ENCODE measurements at regions not wholly inside any gene's neighbourhood (a gene's known extent, or its start where the extent isn't known, plus 50 kb on each side); places are given as distances from the start of the nearest gene placed in this dataset.

GRCh38 chr16:5581428-5581827 lies 483.8 kb upstream of the EEF2KMT start:
- Histone ChIP-seq H3K4me3 (no peak overlapping the region), H3K36me3 (no peaks in the 10 kb centered on the region), H3K4me1 (no peaks in the 10 kb centered on the region), H3K9me3 (no peaks in the 10 kb centered on the region), H3K27ac (no peak overlapping the region), H3K27me3 (no peaks in the 10 kb centered on the region)
- TF ChIP-seq, protein P1, sequence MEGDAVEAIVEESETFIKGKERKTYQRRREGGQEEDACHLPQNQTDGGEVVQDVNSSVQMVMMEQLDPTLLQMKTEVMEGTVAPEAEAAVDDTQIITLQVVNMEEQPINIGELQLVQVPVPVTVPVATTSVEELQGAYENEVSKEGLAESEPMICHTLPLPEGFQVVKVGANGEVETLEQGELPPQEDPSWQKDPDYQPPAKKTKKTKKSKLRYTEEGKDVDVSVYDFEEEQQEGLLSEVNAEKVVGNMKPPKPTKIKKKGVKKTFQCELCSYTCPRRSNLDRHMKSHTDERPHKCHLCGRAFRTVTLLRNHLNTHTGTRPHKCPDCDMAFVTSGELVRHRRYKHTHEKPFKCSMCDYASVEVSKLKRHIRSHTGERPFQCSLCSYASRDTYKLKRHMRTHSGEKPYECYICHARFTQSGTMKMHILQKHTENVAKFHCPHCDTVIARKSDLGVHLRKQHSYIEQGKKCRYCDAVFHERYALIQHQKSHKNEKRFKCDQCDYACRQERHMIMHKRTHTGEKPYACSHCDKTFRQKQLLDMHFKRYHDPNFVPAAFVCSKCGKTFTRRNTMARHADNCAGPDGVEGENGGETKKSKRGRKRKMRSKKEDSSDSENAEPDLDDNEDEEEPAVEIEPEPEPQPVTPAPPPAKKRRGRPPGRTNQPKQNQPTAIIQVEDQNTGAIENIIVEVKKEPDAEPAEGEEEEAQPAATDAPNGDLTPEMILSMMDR (IDR thresholded peaks at IDR 0.05) = no peak
- TF ChIP-seq EP300 (IDR thresholded peaks at IDR 0.05; ENCODE audit: low read depth) (no peak), POLR2A (IDR thresholded peaks at IDR 0.05) (no peak), POLR2AphosphoS5 (IDR thresholded peaks at IDR 0.05) (no peak)
- intact Hi-C loops (cut with DNase I; ENCODE audit: low total_unique reads) (no loop called here), in situ Hi-C loops (cut with MboI; ENCODE audit: low pct_ligation_motif_present in 1 of 4, low pct_unique_long_range_greater_than_20kb in 1 of 4, low sequenced_read_pairs in 3 of 4) (no loop called here)
- 75 to 78% methylated on average over 2 of the region's 2 CpGs for WGBS, 2 donors (ENCODE audit: low coverage in 1 of 2)
- DNase-seq = no peak

DNA sequence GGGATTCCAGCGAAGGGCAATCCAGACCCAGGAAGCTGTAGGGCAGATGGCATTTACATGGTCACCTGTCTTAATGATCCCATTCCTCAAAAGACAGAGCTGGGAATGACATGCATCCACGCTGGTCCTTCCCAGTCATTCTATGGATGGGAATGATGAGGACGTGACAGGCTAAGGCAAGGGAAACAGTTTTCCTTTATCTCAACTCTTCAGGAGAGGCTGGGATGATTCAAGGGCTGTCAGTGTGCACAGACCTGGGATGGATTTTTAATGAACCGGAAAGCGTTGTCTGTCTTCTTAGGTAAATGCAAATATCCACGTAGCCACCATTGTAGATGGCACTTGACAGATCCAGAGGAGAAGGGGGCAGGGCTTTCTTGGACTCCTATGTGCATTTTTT lies 483.2 kb upstream of the EEF2KMT start:
- intact Hi-C loops (cut with DNase I; ENCODE audit: low total_unique reads) (no loop called here), in situ Hi-C loops (cut with MboI; ENCODE audit: low pct_ligation_motif_present in 1 of 4, low pct_unique_long_range_greater_than_20kb in 1 of 4, low sequenced_read_pairs in 3 of 4) (no loop called here)
- no peak overlapping the region for H3K27ac ChIP-seq
- no peak overlapping the region for H3K4me3 ChIP-seq
- no peaks in the 10 kb centered on the region for H3K27me3 ChIP-seq
- TF ChIP-seq EP300 (IDR thresholded peaks at IDR 0.05; ENCODE audit: low read depth) = no peak
- TF ChIP-seq, protein P1 (IDR thresholded peaks at IDR 0.05) = no peak
- TF ChIP-seq POLR2AphosphoS5 (IDR thresholded peaks at IDR 0.05) = no peak
- TF ChIP-seq POLR2A (IDR thresholded peaks at IDR 0.05) = no peak
- WGBS, 2 donors (ENCODE audit: low coverage in 1 of 2) = 79 to 100% methylated on average over 2 to 6 of the region's 6 CpGs
- no peak for DNase-seq
- H3K9me3 ChIP-seq = no peaks in the 10 kb centered on the region
- H3K36me3 ChIP-seq = no peaks in the 10 kb centered on the region
- no peaks in the 10 kb centered on the region for H3K4me1 ChIP-seq

GRCh38 chr16:5580296-5580695 lies 482.7 kb upstream of the EEF2KMT start:
- Histone ChIP-seq H3K9me3 (no peaks in the 10 kb centered on the region), H3K4me3 (no peak overlapping the region), H3K27ac (no peak overlapping the region), H3K27me3 (no peaks in the 10 kb centered on the region), H3K36me3 (no peaks in the 10 kb centered on the region), H3K4me1 (no peaks in the 10 kb centered on the region)
- TF ChIP-seq POLR2A (IDR thresholded peaks at IDR 0.05) (no peak), EP300 (IDR thresholded peaks at IDR 0.05; ENCODE audit: low read depth) (no peak), POLR2AphosphoS5 (IDR thresholded peaks at IDR 0.05) (no peak)
- TF ChIP-seq, protein P1 (IDR thresholded peaks at IDR 0.05) = no peak
- in situ Hi-C loops (cut with MboI; ENCODE audit: low pct_ligation_motif_present in 1 of 4, low pct_unique_long_range_greater_than_20kb in 1 of 4, low sequenced_read_pairs in 3 of 4) = no loop called here
- intact Hi-C loops (cut with DNase I; ENCODE audit: low total_unique reads) = no loop called here
- no peak for DNase-seq
- WGBS, 2 donors (ENCODE audit: low coverage in 1 of 2) = 80 to 83% methylated on average over 2 to 8 of the region's 8 CpGs

- in situ Hi-C loops (cut with MboI; ENCODE audit: low pct_ligation_motif_present in 1 of 4, low pct_unique_long_range_greater_than_20kb in 1 of 4, low sequenced_read_pairs in 3 of 4) (no loop called here), intact Hi-C loops (cut with DNase I; ENCODE audit: low total_unique reads) (no loop called here)
- Histone ChIP-seq H3K4me1 (no peaks in the 10 kb centered on the region), H3K27ac (no peak overlapping the region), H3K9me3 (no peaks in the 10 kb centered on the region), H3K4me3 (no peak overlapping the region), H3K27me3 (no peaks in the 10 kb centered on the region), H3K36me3 (no peaks in the 10 kb centered on the region)
- 79 to 83% methylated on average over 2 to 7 of the region's 7 CpGs for WGBS, 2 donors (ENCODE audit: low coverage in 1 of 2)
- DNase-seq = no peak
- no peak for TF ChIP-seq POLR2AphosphoS5 (IDR thresholded peaks at IDR 0.05)
- TF ChIP-seq POLR2A (IDR thresholded peaks at IDR 0.05) = no peak
- TF ChIP-seq EP300 (IDR thresholded peaks at IDR 0.05; ENCODE audit: low read depth) = no peak
- TF ChIP-seq, protein P1 (IDR thresholded peaks at IDR 0.05) = no peak
These were observed 481.4 kb upstream of the EEF2KMT start for GRCh38 chr16:5578980-5579379.

All from transverse colon (tissue), 4 donors.